GM10266 (cell line): ENCODE measurements at regions not wholly inside any gene's neighbourhood (a gene's known extent, or its start where the extent isn't known, plus 50 kb on each side); places are given as distances from the start of the nearest gene placed in this dataset.

Source experiments
- DNase-seq: peaks from one replicate; pipeline ENCODE4 v3.0.0; 2012; ENCODE audit errors: extremely low spot score
- TF ChIP-seq, protein P1 (sequence below): IDR thresholded peaks from 2 replicates; pipeline ENCODE4 v1.5.1; 2012; ENCODE audit warnings: mild to moderate bottlenecking, low read depth; ENCODE audit not compliant: control insufficient read depth, insufficient read depth; ENCODE audit errors: missing control alignments

DNA sequence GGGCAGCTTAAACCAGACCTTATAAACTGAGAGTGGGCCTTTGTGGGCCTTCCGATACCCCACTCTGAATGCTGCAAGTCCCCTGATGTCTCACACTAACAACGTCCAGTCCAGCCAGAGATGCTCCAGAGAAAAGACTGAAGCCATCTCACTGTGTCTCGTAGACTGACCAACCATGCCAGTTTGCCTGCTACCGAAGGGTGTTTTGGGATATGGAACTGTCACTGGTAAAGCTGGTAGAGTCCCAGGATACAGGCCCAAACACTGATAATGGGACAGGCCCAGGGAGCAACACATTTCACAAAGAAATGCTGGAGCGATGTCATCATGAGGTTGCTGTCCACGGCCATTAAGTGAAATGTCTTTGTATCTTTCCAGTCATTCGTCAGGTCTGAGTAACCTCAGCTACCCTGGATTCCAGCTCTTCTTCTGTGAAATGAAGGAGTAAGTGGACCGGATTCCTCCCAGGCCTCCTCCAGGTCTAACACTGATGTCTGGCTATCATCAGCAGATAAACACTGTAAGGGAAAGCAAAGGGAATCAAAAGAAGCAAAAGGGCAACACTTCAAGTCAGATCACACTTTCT lies 81.6 kb downstream of the SLC5A7 start:
- DNase-seq = no peak
- TF ChIP-seq, protein P1, sequence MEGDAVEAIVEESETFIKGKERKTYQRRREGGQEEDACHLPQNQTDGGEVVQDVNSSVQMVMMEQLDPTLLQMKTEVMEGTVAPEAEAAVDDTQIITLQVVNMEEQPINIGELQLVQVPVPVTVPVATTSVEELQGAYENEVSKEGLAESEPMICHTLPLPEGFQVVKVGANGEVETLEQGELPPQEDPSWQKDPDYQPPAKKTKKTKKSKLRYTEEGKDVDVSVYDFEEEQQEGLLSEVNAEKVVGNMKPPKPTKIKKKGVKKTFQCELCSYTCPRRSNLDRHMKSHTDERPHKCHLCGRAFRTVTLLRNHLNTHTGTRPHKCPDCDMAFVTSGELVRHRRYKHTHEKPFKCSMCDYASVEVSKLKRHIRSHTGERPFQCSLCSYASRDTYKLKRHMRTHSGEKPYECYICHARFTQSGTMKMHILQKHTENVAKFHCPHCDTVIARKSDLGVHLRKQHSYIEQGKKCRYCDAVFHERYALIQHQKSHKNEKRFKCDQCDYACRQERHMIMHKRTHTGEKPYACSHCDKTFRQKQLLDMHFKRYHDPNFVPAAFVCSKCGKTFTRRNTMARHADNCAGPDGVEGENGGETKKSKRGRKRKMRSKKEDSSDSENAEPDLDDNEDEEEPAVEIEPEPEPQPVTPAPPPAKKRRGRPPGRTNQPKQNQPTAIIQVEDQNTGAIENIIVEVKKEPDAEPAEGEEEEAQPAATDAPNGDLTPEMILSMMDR = no peak

DNA sequence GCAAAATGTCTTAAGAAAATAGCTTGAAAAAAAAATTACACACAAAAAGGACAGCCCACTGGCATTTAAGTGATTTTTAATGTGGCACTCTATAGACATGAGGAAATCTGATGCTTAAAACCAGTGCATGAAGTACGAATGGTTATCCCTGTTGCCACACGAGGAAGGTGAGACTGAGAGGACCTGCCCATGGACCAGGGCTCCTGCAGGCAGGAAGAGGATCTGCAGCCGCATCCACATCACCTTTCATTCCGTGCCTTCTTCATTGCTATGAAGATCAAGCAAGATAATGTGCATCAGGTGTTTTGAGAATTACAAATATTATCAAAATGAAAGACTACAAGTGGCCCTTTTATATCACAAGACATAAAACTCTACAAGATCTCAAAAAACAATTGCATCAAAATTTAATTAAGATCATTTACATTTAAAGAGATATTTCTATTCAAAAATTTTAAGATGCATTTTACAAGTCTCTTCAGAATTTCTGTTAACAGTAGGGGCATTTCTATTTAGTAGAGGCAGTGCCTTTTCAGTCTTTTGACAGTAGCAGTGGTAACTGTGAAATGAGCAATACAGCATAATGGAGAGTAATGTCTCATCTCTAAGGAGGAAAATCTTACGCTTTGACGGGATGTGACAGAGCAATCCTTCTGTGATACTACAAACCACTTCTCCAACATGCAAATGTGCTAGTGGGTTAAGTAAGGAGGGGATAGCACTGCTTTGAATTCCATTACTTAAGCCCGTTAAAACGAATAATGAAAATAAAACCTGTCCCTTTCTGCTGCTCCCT lies 83.4 kb downstream of the SLC5A7 start:
- TF ChIP-seq, protein P1 = no peak
- DNase-seq = no peak

- no peak for DNase-seq
- TF ChIP-seq, protein P1 = no peak
Measured at GRCh38 chr2:108073415-108074072, 87.2 kb downstream of the SLC5A7 start.

- TF ChIP-seq, protein P1 = no peak
- no peak for DNase-seq
Measured at GRCh38 chr2:108074150-108074549, 87.8 kb downstream of the SLC5A7 start.

GRCh38 chr2:108074946-108075345 lies 88.6 kb downstream of the SLC5A7 start:
- no peak for DNase-seq
- TF ChIP-seq, protein P1 = no peak

GRCh38 chr2:108076527-108076926 lies 90.2 kb downstream of the SLC5A7 start:
- no peak for DNase-seq

More at GRCh38 chr2:108076527-108076926, 90.2 kb downstream of the SLC5A7 start:
- TF ChIP-seq, protein P1 = no peak
